ENCODE measurements at regions not wholly inside any gene's neighbourhood (a gene's known extent, or its start where the extent isn't known, plus 50 kb on each side); places are given as distances from the start of the nearest gene placed in this dataset.

GRCh38 chr12:43636725-43637463 is 84.9 kb upstream of the ADAMTS20 start:
- DNase-seq (ENCODE audit: low read depth) = no peak
- H3K4me3 ChIP-seq (ENCODE audit: low read length) = no peak overlapping the region
- TF ChIP-seq, protein P1, sequence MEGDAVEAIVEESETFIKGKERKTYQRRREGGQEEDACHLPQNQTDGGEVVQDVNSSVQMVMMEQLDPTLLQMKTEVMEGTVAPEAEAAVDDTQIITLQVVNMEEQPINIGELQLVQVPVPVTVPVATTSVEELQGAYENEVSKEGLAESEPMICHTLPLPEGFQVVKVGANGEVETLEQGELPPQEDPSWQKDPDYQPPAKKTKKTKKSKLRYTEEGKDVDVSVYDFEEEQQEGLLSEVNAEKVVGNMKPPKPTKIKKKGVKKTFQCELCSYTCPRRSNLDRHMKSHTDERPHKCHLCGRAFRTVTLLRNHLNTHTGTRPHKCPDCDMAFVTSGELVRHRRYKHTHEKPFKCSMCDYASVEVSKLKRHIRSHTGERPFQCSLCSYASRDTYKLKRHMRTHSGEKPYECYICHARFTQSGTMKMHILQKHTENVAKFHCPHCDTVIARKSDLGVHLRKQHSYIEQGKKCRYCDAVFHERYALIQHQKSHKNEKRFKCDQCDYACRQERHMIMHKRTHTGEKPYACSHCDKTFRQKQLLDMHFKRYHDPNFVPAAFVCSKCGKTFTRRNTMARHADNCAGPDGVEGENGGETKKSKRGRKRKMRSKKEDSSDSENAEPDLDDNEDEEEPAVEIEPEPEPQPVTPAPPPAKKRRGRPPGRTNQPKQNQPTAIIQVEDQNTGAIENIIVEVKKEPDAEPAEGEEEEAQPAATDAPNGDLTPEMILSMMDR (conservative IDR thresholded peaks at IDR 0.05; ENCODE audit: low read length) = no peak

- TF ChIP-seq, protein P1 (conservative IDR thresholded peaks at IDR 0.05; ENCODE audit: low read length) = no peak
Observed at GRCh38 chr12:43621262-43621661, 69.3 kb upstream of the ADAMTS20 start.

GRCh38 chr12:43602738-43603137 is 50.7 kb upstream of the ADAMTS20 start:
- H3K4me3 ChIP-seq (ENCODE audit: low read length) = no peak overlapping the region
- no peak for DNase-seq (ENCODE audit: low read depth)
- TF ChIP-seq, protein P1 (conservative IDR thresholded peaks at IDR 0.05; ENCODE audit: low read length) = no peak

More at GRCh38 chr12:43621262-43621661, 69.3 kb upstream of the ADAMTS20 start:
- DNase-seq (ENCODE audit: low read depth) = no peak
- no peak overlapping the region for H3K4me3 ChIP-seq (ENCODE audit: low read length)
